ENCODE measurements at regions not wholly inside any gene's neighbourhood (a gene's known extent, or its start where the extent isn't known, plus 50 kb on each side); places are given as distances from the start of the nearest gene placed in this dataset.

- DNase-seq (no peak), ATAC-seq (peak; percentile 44 to 72 (median 63))
- no peak overlapping the region for H3K27ac ChIP-seq
- H3K36me3 ChIP-seq = no peaks in the 10 kb centered on the region
- H3K9me3 ChIP-seq = no peaks in the 10 kb centered on the region
- H3K4me3 ChIP-seq = no peak overlapping the region
- H3K4me1 ChIP-seq = no peaks in the 10 kb centered on the region
- intact Hi-C loops (cut with DNase I) = no loop called here
- 13% methylated on average over 2 of the region's 2 CpGs for WGBS (ENCODE audit: insufficient coverage, low coverage, low lambda C conversion rate, missing lambda C conversion rate)
- no peaks in the 10 kb centered on the region for H3K27me3 ChIP-seq
- TF ChIP-seq POLR2A (IDR thresholded peaks at IDR 0.05) (no peak), CTCF (IDR thresholded peaks at IDR 0.05) (no peak)
Observed at GRCh38 chr4:121253961-121254360, 89.8 kb upstream of the TNIP3 start.

DNA sequence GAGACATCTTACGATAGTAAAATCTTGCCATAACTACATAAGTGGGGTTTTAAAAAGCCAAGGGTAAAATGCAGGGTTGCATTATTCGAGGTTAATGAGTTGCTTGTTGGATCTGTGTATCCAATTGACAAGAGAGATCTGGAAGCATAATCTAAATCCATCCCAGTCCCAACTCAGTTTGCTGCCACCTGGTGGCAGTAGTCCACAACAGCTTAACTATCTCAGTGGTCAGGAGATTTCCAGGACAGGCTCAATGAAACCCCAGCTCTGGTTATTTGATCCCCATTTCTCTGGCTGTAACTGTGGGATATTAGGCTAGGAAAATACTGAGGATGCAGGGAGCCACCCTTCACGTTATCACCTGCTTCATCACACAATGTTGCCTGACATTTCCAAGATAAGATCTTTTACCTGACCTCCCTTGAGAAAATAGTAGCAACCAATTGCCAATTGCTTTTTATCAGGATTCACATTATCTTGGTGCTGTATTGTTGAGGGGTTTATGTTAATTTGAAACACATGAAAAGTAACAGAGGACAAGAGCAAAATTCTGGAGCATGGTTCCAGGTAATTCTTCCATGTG, 88.2 kb upstream of the TNIP3 start:
- WGBS (ENCODE audit: insufficient coverage, low coverage, low lambda C conversion rate, missing lambda C conversion rate) = 8% methylated on average over 3 of the region's 3 CpGs

GRCh38 chr4:121248747-121249146, 84.6 kb upstream of the TNIP3 start:
- H3K4me1 ChIP-seq = no peaks in the 10 kb centered on the region
- no peaks in the 10 kb centered on the region for H3K27me3 ChIP-seq
- DNase-seq = no peak
- H3K9me3 ChIP-seq = no peaks in the 10 kb centered on the region
- no peak overlapping the region for H3K4me3 ChIP-seq
- H3K36me3 ChIP-seq = no peaks in the 10 kb centered on the region
- WGBS (ENCODE audit: insufficient coverage, low coverage, low lambda C conversion rate, missing lambda C conversion rate) = 82% methylated on average over 2 of the region's 2 CpGs
- intact Hi-C loops (cut with DNase I) = loop anchor here in 1 of 2 donors (10.0 kb wide), 1 partner anchor 54 kb away; no protein-coding TSS in a partner anchor
- no peak for ATAC-seq
- no peak overlapping the region for H3K27ac ChIP-seq
- TF ChIP-seq CTCF (IDR thresholded peaks at IDR 0.05) = no peak
- no peak for TF ChIP-seq POLR2A (IDR thresholded peaks at IDR 0.05)

More for the DNA sequence above, 88.2 kb upstream of the TNIP3 start:
- TF ChIP-seq POLR2A (IDR thresholded peaks at IDR 0.05) = no peak
- TF ChIP-seq CTCF (IDR thresholded peaks at IDR 0.05) = peak; percentile 73 to 90 (median 82)
- Histone ChIP-seq H3K36me3 (no peaks in the 10 kb centered on the region), H3K4me3 (no peak overlapping the region), H3K9me3 (no peaks in the 10 kb centered on the region), H3K4me1 (no peaks in the 10 kb centered on the region), H3K27me3 (no peaks in the 10 kb centered on the region), H3K27ac (no peak overlapping the region)
- ATAC-seq = peak; percentile 93 to 97 (median 95)
- DNase-seq = peak; percentile 64 to 65 (median 64)
- intact Hi-C loops (cut with DNase I) = no loop called here

- H3K4me1 ChIP-seq = no peaks in the 10 kb centered on the region
- H3K9me3 ChIP-seq = no peaks in the 10 kb centered on the region
- WGBS (ENCODE audit: insufficient coverage, low coverage, low lambda C conversion rate, missing lambda C conversion rate) = 59% methylated on average over 2 of the region's 2 CpGs
- no peaks in the 10 kb centered on the region for H3K36me3 ChIP-seq
- H3K27ac ChIP-seq = no peak overlapping the region
- H3K4me3 ChIP-seq = no peak overlapping the region
- ATAC-seq (peak; percentile 27 to 90 (median 51)), DNase-seq (no peak)
- no peaks in the 10 kb centered on the region for H3K27me3 ChIP-seq
- TF ChIP-seq POLR2A (IDR thresholded peaks at IDR 0.05) (no peak), CTCF (IDR thresholded peaks at IDR 0.05) (no peak)
- intact Hi-C loops (cut with DNase I) = loop anchor here in 1 of 2 donors (10.0 kb wide), 1 partner anchor 52 kb away; no protein-coding TSS in a partner anchor
Observed at GRCh38 chr4:121246698-121247097, 82.6 kb upstream of the TNIP3 start.

All from right lobe of liver (tissue), 6 donors.